GM18951 (cell line): ENCODE measurements at regions not wholly inside any gene's neighbourhood (a gene's known extent, or its start where the extent isn't known, plus 50 kb on each side); places are given as distances from the start of the nearest gene placed in this dataset.

Experiments used
- POLR2A ChIP-seq: IDR thresholded peaks from 4 replicates; pipeline ENCODE4 v1.6.1; 2011; ENCODE audit warnings: mild to moderate bottlenecking; ENCODE audit not compliant: insufficient read length, insufficient read depth; ENCODE audit errors: extremely low read depth
- in situ Hi-C: fragments of 300-500 bp; cut with MboI; formaldehyde crosslinking; loops from one replicate; pipeline ENCODE4 v1.12.0; 2022; ENCODE audit warnings: low sequenced_read_pairs, mixed read lengths, inconsistent platforms; ENCODE audit not compliant: unreplicated experiment

GRCh38 chr16:11401161-11402050, 56.1 kb downstream of the RMI2 start:
- TF ChIP-seq POLR2A = no peak
- in situ Hi-C loops = loop anchor here (25.0 kb wide), 1 partner anchor 411 kb away; no protein-coding TSS in a partner anchor

GRCh38 chr16:11402051-11402744, 56.9 kb downstream of the RMI2 start:
- in situ Hi-C loops = loop anchor here (25.0 kb wide), 1 partner anchor 410 kb away; no protein-coding TSS in a partner anchor
- no peak for TF ChIP-seq POLR2A

- in situ Hi-C loops = loop anchor here (25.0 kb wide), 1 partner anchor 409 kb away; no protein-coding TSS in a partner anchor
- TF ChIP-seq POLR2A = no peak
These were observed 57.7 kb downstream of the RMI2 start for GRCh38 chr16:11402745-11403533.

GRCh38 chr16:11403534-11403795, 58.2 kb downstream of the RMI2 start:
- TF ChIP-seq POLR2A = no peak
- in situ Hi-C loops = loop anchor here (25.0 kb wide), 1 partner anchor 409 kb away; no protein-coding TSS in a partner anchor

- in situ Hi-C loops = loop anchor here (25.0 kb wide), 1 partner anchor 408 kb away; no protein-coding TSS in a partner anchor
- TF ChIP-seq POLR2A = no peak
These were observed 58.7 kb downstream of the RMI2 start for GRCh38 chr16:11403920-11404319.

GRCh38 chr16:11404603-11405002, 59.3 kb downstream of the RMI2 start:
- in situ Hi-C loops = loop anchor here (5.0 to 25.0 kb wide), 2 partner anchors 238 to 408 kb away; no protein-coding TSS in a partner anchor
- no peak for TF ChIP-seq POLR2A

- TF ChIP-seq POLR2A = no peak
- in situ Hi-C loops = loop anchor here (5.0 to 25.0 kb wide), 2 partner anchors 237 to 407 kb away; no protein-coding TSS in a partner anchor
These were observed 60.3 kb downstream of the RMI2 start for GRCh38 chr16:11405331-11406176.

- in situ Hi-C loops = loop anchor here (5.0 to 25.0 kb wide), 2 partner anchors 236 to 406 kb away; no protein-coding TSS in a partner anchor
- no peak for TF ChIP-seq POLR2A
These were observed 60.9 kb downstream of the RMI2 start for GRCh38 chr16:11406177-11406560.

GRCh38 chr16:11407047-11407982, 62.1 kb downstream of the RMI2 start:
- TF ChIP-seq POLR2A = no peak
- in situ Hi-C loops = loop anchor here (5.0 to 25.0 kb wide), 2 partner anchors 235 to 405 kb away; no protein-coding TSS in a partner anchor

GRCh38 chr16:11408216-11408615, 63.0 kb downstream of the RMI2 start:
- in situ Hi-C loops = loop anchor here (5.0 to 25.0 kb wide), 2 partner anchors 234 to 404 kb away; no protein-coding TSS in a partner anchor
- TF ChIP-seq POLR2A = no peak

GRCh38 chr16:11409398-11409797, 64.1 kb downstream of the RMI2 start:
- no peak for TF ChIP-seq POLR2A
- in situ Hi-C loops = loop anchor here (5.0 to 25.0 kb wide), 2 partner anchors 233 to 403 kb away; no protein-coding TSS in a partner anchor
